ENCODE measurements at regions not wholly inside any gene's neighbourhood (a gene's known extent, or its start where the extent isn't known, plus 50 kb on each side); places are given as distances from the start of the nearest gene placed in this dataset.
"Not testable (repeated sequence)": the region's sequence is repeated elsewhere in the genome, so short reads cannot be mapped to it uniquely, and the experiment has no call there.

- DNase-seq: no peak
Measured at GRCh38 chr7:145784809-145785780, 331.5 kb upstream of the CNTNAP2 start.

- DNase-seq: not testable (repeated sequence)
Measured at GRCh38 chr7:145781388-145781787, 335.2 kb upstream of the CNTNAP2 start.

- no peak for DNase-seq
Measured at GRCh38 chr7:145779140-145779539, 337.5 kb upstream of the CNTNAP2 start.

- no peak for DNase-seq
Measured at GRCh38 chr7:145774777-145775176, 341.8 kb upstream of the CNTNAP2 start.

GRCh38 chr7:145753004-145753403 lies 363.6 kb upstream of the CNTNAP2 start:
- DNase-seq: no peak

- DNase-seq: no peak
Measured at GRCh38 chr7:145737617-145738016, 379.0 kb upstream of the CNTNAP2 start.

- DNase-seq: no peak
Measured at GRCh38 chr7:145735061-145735460, 381.5 kb upstream of the CNTNAP2 start.

GRCh38 chr7:145732521-145732920 lies 384.1 kb upstream of the CNTNAP2 start:
- no peak for DNase-seq

GRCh38 chr7:145729691-145730090 lies 386.9 kb upstream of the CNTNAP2 start:
- DNase-seq: no peak

GRCh38 chr7:145718129-145718528 lies 398.5 kb upstream of the CNTNAP2 start:
- no peak for DNase-seq

GRCh38 chr7:145700488-145700887 lies 416.1 kb upstream of the CNTNAP2 start:
- no peak for DNase-seq

GRCh38 chr7:145698526-145699262 lies 417.9 kb upstream of the CNTNAP2 start:
- DNase-seq: no peak

- DNase-seq: not testable (repeated sequence)
Measured at GRCh38 chr7:145697412-145698107, 419.0 kb upstream of the CNTNAP2 start.

GRCh38 chr7:145696071-145696470 lies 420.5 kb upstream of the CNTNAP2 start:
- DNase-seq: no peak

- DNase-seq: no peak
Measured at GRCh38 chr7:145692237-145692950, 424.2 kb upstream of the CNTNAP2 start.

- no peak for DNase-seq
Measured at GRCh38 chr7:145691377-145691914, 425.2 kb upstream of the CNTNAP2 start.

GRCh38 chr7:145681646-145682045 lies 435.0 kb upstream of the CNTNAP2 start:
- DNase-seq: no peak

GRCh38 chr7:145681159-145681558 lies 435.4 kb upstream of the CNTNAP2 start:
- DNase-seq: no peak

GRCh38 chr7:145665499-145666258 lies 450.9 kb upstream of the CNTNAP2 start:
- DNase-seq: no peak

GRCh38 chr7:145655666-145656065 lies 460.9 kb upstream of the CNTNAP2 start:
- DNase-seq: no peak

- DNase-seq: no peak
Measured at GRCh38 chr7:145645135-145645515, 471.5 kb upstream of the CNTNAP2 start.
